Adrenal gland (tissue), 9 donors: ENCODE measurements at regions not wholly inside any gene's neighbourhood (a gene's known extent, or its start where the extent isn't known, plus 50 kb on each side); places are given as distances from the start of the nearest gene placed in this dataset.

Experiments
- DNase-seq, 7 donors: peaks; one replicate each; pipeline ENCODE4 v3.0.0-alpha.2; 2019 to 2020
- H3K27ac ChIP-seq, 5 donors: fragments of 200-600 bp; sonication (generic) in 4 of 5; 1 replicate in 3 of 5; 2 replicates in 2 of 5; pipeline versions ENCODE4 v1.5.1 to v1.8.0; 2016 to 2020; ENCODE audit warnings: mild to moderate bottlenecking in 1 of 5
- H3K27me3 ChIP-seq: fragments of 200-600 bp; 2 replicates; pipeline ENCODE4 v1.8.0; 2021
- H3K36me3 ChIP-seq, 2 donors: fragments of 200-600 bp; replicated peaks in 1 of 2; 1 replicate in 1 of 2; 2 replicates in 1 of 2; pipeline versions ENCODE4 v1.5.1 to v1.8.0; 2018 to 2022
- H3K4me1 ChIP-seq, 2 donors: fragments of 200-600 bp; replicated peaks in 1 of 2; 1 replicate in 1 of 2; 2 replicates in 1 of 2; pipeline versions ENCODE4 v1.5.1 to v1.8.0; 2018 to 2021
- H3K4me3 ChIP-seq, 4 donors: fragments of 200-600 bp; sonication (generic) in 3 of 4; one replicate each; pipeline ENCODE4 v1.5.1; 2016 to 2018
- H3K9me3 ChIP-seq, 3 donors: fragments of 200-600 bp; sonication (generic) in 1 of 3; replicated peaks in 1 of 3; 1 replicate in 2 of 3; 2 replicates in 1 of 3; pipeline versions ENCODE4 v1.5.1 to v1.8.0; 2016 to 2021
- CTCF ChIP-seq, 6 experiments: fragments of 450-650 bp in 4 of 6; fragments of 200-600 bp in 2 of 6; sonication (generic) in 1 of 6; IDR thresholded peaks; 1 replicate in 5 of 6; 2 replicates in 1 of 6; pipeline versions ENCODE4 v1.5.1 to v1.8.0; 2016 to 2021; ENCODE audit warnings: antibody characterized with exemption in 6 of 6, mild to moderate bottlenecking in 2 of 6, moderate library complexity in 1 of 6
- POLR2A ChIP-seq, 2 donors: fragments of 450-650 bp; IDR thresholded peaks; one replicate each; pipeline ENCODE4 v1.6.1; 2017; ENCODE audit warnings: antibody characterized with exemption in 2 of 2, mild to moderate bottlenecking in 2 of 2, moderate library complexity in 1 of 2
- WGBS, 4 donors: extraction: QIAGEN DNeasy Blood & Tissue Kit in 2 of 4; methylation state at CpG; one replicate each; pipeline versions ENCODE4 v1.1.5 to v1.1.7; 2013 to 2017; 5-methylcytosine and 5-hydroxymethylcytosine counted together
- intact Hi-C, 2 donors: fragments of 100-400 bp; cut with DNase I; formaldehyde crosslinking; loops; one replicate each; pipeline versions ENCODE4 v1.14.1 to v1.15.0; 2022 to 2023
- donor health status: healthy with polysubstance abuse.
- donor health status: Bipolar disorder and iron deficiency.
- donor health status: DM: yes; HTN: yes; CAD: no.
- donor health status: DM: no; HTN: no; CAD: no.
- donor health status: DM: no; HTN: no; CAD: no.

- Histone ChIP-seq H3K9me3 (no peaks in the 10 kb centered on the region), H3K36me3 (no peaks in the 10 kb centered on the region), H3K4me1 (no peaks in the 10 kb centered on the region), H3K4me3 (no peak overlapping the region), H3K27ac (no peak overlapping the region), H3K27me3 (no peaks in the 10 kb centered on the region)
- 68 to 82% (median 71%) methylated on average over 4 of the region's 4 CpGs for WGBS, 4 donors
- DNase-seq = no peak
- intact Hi-C loops = no loop called here
- TF ChIP-seq POLR2A (IDR thresholded peaks at IDR 0.05) = no peak
- no peak for TF ChIP-seq CTCF (IDR thresholded peaks at IDR 0.05)
These were observed 376.1 kb upstream of the CHRM2 start for GRCh38 chr7:136492366-136492765.

- intact Hi-C loops = no loop called here
- no peak for DNase-seq
- Histone ChIP-seq H3K4me3 (no peak overlapping the region), H3K27ac (no peak overlapping the region), H3K4me1 (no peaks in the 10 kb centered on the region), H3K36me3 (no peaks in the 10 kb centered on the region), H3K27me3 (no peaks in the 10 kb centered on the region), H3K9me3 (no peaks in the 10 kb centered on the region)
- TF ChIP-seq CTCF (IDR thresholded peaks at IDR 0.05) = no peak
- TF ChIP-seq POLR2A (IDR thresholded peaks at IDR 0.05) = no peak
These were observed 378.6 kb upstream of the CHRM2 start for GRCh38 chr7:136489808-136490207.

- Histone ChIP-seq H3K4me3 (no peak overlapping the region), H3K9me3 (no peaks in the 10 kb centered on the region), H3K27ac (no peak overlapping the region), H3K36me3 (no peaks in the 10 kb centered on the region), H3K4me1 (no peaks in the 10 kb centered on the region), H3K27me3 (no peaks in the 10 kb centered on the region)
- no peak for DNase-seq
- intact Hi-C loops = no loop called here
- WGBS, 4 donors = 31 to 52% (median 43%) methylated on average over 4 of the region's 4 CpGs
- no peak for TF ChIP-seq CTCF (IDR thresholded peaks at IDR 0.05)
- TF ChIP-seq POLR2A (IDR thresholded peaks at IDR 0.05) = no peak
These were observed 387.6 kb upstream of the CHRM2 start for GRCh38 chr7:136480901-136481300.

- Histone ChIP-seq H3K9me3 (no peaks in the 10 kb centered on the region), H3K4me3 (no peak overlapping the region), H3K27me3 (no peaks in the 10 kb centered on the region), H3K36me3 (no peaks in the 10 kb centered on the region), H3K4me1 (no peaks in the 10 kb centered on the region), H3K27ac (no peak overlapping the region)
- TF ChIP-seq CTCF (IDR thresholded peaks at IDR 0.05) (no peak), POLR2A (IDR thresholded peaks at IDR 0.05) (no peak)
- no peak for DNase-seq
- WGBS, 4 donors = 39 to 86% (median 59%) methylated on average over 2 of the region's 2 CpGs
- intact Hi-C loops = no loop called here
These were observed 388.5 kb upstream of the CHRM2 start for GRCh38 chr7:136479922-136480321.
